ENCODE measurements at regions not wholly inside any gene's neighbourhood (a gene's known extent, or its start where the extent isn't known, plus 50 kb on each side); places are given as distances from the start of the nearest gene placed in this dataset.

DNA sequence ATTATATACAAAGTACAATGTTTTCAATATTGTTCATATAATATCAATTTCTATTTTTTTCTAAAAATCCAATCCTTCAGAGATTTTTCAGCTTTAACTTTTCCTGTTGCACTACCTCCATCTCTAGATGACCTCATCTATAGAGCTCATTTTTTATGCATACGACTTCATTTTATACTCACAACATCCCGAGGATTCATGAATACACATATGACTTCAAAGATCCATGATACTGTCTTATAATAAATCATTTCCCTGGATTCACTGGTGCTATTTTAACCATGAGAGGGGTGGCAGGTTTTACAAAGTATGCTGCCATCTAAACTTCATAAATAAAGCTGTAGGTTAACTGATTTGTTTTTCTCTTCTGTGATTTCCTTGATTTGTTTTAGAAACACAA, 694.6 kb downstream of the EPHA4 start:
- no peaks in the 10 kb centered on the region for H3K27me3 ChIP-seq (ENCODE audit: control insufficient read depth in 2 of 2, insufficient read depth in 2 of 2, low read length in 2 of 2)
- H3K27ac ChIP-seq (ENCODE audit: extremely low read depth, low read depth, low read length), result no peak overlapping the region
- no peaks in the 10 kb centered on the region for H3K4me1 ChIP-seq (replicated peaks in 1 of 2; ENCODE audit: control insufficient read depth in 2 of 2, insufficient read depth in 2 of 2, low read length in 2 of 2)
- no peaks in the 10 kb centered on the region for H3K9me1 ChIP-seq (ENCODE audit: control insufficient read depth, insufficient read depth, low read length)
- ChIA-PET POLR2A (no interaction called here), CTCF (ENCODE audit: low intra/inter-chr PET ratio) (no interaction called here)
- no peak overlapping the region for H2AFZ ChIP-seq (ENCODE audit: low read depth, low read length)
- no peaks in the 10 kb centered on the region for H3K79me2 ChIP-seq (ENCODE audit: control insufficient read depth, insufficient read depth, low read length)
- intact Hi-C loops (cut with micrococcal nuclease) (no loop called here), in situ Hi-C loops (cut with MboI) (no loop called here)
- no peaks in the 10 kb centered on the region for H3K9me3 ChIP-seq (replicated peaks; ENCODE audit: control insufficient read depth, insufficient read depth, low read depth, low read length)
- FAIRE-seq, result no peak
- H3K9ac ChIP-seq (ENCODE audit: insufficient read depth in 1 of 2, low read depth in 2 of 2, low read length in 2 of 2), result no peak overlapping the region
- no peak overlapping the region for H3K4me3 ChIP-seq
- no peak for ATAC-seq
- no TSS peak for BruUV-seq (replicated peaks)
- DNase-seq (ENCODE audit: extremely low read depth in 1 of 4, low spot score in 3 of 4), result no peak
- H3K36me3 ChIP-seq (ENCODE audit: control insufficient read depth, insufficient read depth, low read length), result no peaks in the 10 kb centered on the region
- H4K20me1 ChIP-seq (replicated peaks; ENCODE audit: control insufficient read depth, insufficient read depth, low read length), result no peaks in the 10 kb centered on the region
- TF ChIP-seq ZNF146 (CRISPR knock-in tag; IDR thresholded peaks at IDR 0.05; ENCODE audit: unreplicated experiment) (no peak), SRSF9 (IDR thresholded peaks at IDR 0.05; ENCODE audit: borderline replicate concordance, low read depth, low read length) (no peak), THRAP3 (IDR thresholded peaks at IDR 0.05; ENCODE audit: borderline replicate concordance) (no peak), KHSRP (IDR thresholded peaks at IDR 0.05) (no peak), ZBTB8A (IDR thresholded peaks at IDR 0.05; ENCODE audit: partially characterized antibody) (no peak), TBP (optimal IDR thresholded peaks at IDR 0.05; ENCODE audit: low read depth, low read length) (no peak), OTX1 (CRISPR knock-in tag; IDR thresholded peaks at IDR 0.05) (no peak)
- TF ChIP-seq, protein P1, sequence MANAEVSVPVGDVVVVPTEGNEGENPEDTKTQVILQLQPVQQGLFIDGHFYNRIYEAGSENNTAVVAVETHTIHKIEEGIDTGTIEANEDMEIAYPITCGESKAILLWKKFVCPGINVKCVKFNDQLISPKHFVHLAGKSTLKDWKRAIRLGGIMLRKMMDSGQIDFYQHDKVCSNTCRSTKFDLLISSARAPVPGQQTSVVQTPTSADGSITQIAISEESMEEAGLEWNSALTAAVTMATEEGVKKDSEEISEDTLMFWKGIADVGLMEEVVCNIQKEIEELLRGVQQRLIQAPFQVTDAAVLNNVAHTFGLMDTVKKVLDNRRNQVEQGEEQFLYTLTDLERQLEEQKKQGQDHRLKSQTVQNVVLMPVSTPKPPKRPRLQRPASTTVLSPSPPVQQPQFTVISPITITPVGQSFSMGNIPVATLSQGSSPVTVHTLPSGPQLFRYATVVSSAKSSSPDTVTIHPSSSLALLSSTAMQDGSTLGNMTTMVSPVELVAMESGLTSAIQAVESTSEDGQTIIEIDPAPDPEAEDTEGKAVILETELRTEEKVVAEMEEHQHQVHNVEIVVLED (CRISPR knock-in tag; IDR thresholded peaks at IDR 0.05), result no peak
- TF ChIP-seq, protein P2, sequence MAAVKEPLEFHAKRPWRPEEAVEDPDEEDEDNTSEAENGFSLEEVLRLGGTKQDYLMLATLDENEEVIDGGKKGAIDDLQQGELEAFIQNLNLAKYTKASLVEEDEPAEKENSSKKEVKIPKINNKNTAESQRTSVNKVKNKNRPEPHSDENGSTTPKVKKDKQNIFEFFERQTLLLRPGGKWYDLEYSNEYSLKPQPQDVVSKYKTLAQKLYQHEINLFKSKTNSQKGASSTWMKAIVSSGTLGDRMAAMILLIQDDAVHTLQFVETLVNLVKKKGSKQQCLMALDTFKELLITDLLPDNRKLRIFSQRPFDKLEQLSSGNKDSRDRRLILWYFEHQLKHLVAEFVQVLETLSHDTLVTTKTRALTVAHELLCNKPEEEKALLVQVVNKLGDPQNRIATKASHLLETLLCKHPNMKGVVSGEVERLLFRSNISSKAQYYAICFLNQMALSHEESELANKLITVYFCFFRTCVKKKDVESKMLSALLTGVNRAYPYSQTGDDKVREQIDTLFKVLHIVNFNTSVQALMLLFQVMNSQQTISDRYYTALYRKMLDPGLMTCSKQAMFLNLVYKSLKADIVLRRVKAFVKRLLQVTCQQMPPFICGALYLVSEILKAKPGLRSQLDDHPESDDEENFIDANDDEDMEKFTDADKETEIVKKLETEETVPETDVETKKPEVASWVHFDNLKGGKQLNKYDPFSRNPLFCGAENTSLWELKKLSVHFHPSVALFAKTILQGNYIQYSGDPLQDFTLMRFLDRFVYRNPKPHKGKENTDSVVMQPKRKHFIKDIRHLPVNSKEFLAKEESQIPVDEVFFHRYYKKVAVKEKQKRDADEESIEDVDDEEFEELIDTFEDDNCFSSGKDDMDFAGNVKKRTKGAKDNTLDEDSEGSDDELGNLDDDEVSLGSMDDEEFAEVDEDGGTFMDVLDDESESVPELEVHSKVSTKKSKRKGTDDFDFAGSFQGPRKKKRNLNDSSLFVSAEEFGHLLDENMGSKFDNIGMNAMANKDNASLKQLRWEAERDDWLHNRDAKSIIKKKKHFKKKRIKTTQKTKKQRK (IDR thresholded peaks at IDR 0.05; ENCODE audit: borderline replicate concordance, low read depth, low read length), result no peak
- TF ChIP-seq, protein P3, sequence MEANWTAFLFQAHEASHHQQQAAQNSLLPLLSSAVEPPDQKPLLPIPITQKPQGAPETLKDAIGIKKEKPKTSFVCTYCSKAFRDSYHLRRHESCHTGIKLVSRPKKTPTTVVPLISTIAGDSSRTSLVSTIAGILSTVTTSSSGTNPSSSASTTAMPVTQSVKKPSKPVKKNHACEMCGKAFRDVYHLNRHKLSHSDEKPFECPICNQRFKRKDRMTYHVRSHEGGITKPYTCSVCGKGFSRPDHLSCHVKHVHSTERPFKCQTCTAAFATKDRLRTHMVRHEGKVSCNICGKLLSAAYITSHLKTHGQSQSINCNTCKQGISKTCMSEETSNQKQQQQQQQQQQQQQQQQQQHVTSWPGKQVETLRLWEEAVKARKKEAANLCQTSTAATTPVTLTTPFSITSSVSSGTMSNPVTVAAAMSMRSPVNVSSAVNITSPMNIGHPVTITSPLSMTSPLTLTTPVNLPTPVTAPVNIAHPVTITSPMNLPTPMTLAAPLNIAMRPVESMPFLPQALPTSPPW (CRISPR knock-in tag; IDR thresholded peaks at IDR 0.05), result no peak
- H3K4me2 ChIP-seq (ENCODE audit: insufficient read depth, low read length), result no peak overlapping the region
- WGBS (ENCODE audit: insufficient coverage, low coverage, missing lambda C conversion rate), result 0% methylated on average over 2 of the region's 2 CpGs

All from K562 (cell line).